NCI-H345 treated with DMSO at 0.1 percent for 48 hours (cell line): ENCODE measurements at regions not wholly inside any gene's neighbourhood (a gene's known extent, or its start where the extent isn't known, plus 50 kb on each side); places are given as distances from the start of the nearest gene placed in this dataset.
"Not testable (repeated sequence)": the region's sequence is repeated elsewhere in the genome, so short reads cannot be mapped to it uniquely, and the experiment has no call there.

Source experiments
- DNase-seq: peaks from one replicate; lab custom pipeline; 2025; ENCODE audit not compliant: unreplicated experiment; lab: John Stamatoyannopoulos, UW

DNA sequence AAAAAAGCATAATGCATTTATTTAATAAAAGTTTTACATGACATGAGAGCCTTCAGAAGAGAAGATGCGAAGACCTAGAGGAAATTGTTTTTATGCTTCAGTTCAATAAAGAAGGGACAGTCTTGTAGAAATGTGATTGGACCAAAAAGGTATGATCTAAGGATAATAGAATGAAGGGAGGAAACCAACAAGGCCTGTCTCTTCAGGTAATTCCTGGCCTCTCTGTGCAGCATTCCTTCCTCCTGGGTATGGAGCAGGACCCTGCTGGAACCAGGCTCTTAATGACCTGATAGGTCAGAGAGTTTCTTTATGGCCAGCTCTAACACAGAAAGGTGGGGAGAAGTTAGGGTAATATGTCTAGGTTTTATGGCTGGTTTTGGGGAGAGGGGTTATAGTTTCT, 162.8 kb upstream of the HEY2 start:
- no peak for DNase-seq

DNA sequence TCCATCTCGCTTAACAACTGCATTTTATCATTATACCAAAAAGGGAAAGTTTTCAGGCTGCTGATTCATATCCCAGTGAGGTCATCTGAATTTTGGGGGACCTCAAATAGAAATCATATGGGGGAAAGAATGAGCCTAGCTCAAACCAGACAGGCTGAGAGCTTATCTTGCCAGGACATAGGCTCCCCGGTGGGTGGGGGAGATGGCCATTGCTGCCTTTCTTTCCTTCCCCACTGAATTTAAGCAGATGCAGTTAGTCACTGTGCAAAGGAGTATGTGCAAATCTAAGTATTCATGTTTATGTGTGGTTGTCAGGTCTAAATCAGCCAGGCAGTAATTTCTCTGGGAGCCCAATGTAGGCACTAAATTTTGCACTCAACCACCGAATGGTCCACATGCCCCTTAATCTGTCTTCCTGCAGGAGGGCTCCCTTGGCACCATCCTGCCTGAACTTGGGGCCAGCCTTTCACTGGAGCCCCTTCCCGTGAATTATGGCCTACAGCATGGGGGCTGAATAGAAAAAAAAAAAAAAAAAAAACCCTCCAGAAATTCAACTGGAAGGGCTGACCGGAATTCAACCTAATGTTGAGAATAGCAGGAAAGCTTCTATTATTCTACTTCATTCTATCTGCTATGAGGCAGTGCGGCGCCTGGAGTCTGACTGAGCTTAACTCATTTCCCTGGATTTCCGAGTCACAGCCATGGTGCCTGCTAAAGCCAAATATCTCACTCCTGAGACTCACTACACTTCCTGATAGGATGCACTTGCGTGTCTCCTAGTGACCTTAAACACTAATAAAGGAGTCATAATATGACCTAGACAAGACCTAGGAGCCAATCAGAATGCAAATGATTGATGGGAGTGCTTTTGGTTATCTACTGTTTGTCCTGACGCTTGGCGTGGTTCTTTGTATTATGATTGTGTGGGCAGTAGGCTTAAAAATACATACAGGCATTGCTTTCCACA, 161.5 kb upstream of the HEY2 start:
- no peak for DNase-seq

DNA sequence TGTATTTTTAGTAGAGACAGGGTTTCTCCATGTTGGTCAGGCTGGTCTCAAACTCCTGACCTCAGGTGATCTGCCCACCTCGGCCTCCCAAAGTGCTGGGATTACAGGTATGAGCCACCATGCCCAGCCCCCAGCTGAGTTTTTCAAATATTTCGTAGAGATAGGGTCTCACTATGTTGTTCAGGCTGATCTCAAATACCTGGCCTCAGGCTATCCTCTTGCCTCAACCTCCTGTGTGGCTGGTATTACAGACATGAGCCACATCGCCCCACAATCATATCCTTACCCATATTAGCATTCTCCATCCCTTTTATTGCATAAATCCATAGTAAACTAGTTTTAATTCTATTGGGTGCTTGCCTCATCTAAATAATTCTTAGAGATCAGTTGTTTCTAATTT, 157.6 kb upstream of the HEY2 start:
- DNase-seq, result not testable (repeated sequence)

DNA sequence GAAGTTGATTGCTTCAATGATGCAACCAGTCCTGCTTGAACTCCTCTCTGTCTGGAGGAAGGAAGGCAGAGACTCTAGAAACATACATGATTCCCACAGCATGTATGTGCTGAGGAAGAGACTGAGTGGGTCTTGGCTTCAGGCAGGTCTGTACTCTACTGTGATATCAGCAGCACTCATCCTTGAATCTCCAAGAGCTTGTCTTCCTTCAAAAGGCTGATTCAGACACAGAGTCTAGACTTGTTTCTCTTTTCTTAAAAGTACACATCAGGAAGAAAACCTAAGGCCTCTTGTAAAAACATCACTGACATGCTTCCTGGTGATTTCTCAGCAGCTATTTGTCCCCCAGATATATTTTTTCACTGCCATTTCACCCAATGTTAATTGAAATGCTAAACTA, 155.7 kb upstream of the HEY2 start:
- DNase-seq, result no peak

DNA sequence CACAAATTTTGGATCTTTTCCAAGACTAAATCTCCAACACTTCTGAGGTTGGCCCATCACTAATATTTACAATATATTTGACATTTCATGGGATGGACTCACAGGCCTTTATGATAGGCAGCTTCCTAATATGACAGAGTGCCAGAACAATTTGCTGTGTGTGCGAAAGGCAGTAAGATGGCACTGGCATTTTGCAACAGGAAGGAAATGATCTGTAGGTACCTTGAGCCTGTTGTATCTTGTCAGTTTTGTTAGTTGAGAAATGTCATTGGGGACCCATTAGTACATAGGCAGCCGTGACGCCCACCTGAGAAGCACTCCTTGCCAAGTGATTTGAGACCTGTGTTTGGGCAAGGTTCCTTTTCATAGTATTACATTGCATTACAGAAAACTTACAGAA, 153.4 kb upstream of the HEY2 start:
- DNase-seq, result no peak

DNA sequence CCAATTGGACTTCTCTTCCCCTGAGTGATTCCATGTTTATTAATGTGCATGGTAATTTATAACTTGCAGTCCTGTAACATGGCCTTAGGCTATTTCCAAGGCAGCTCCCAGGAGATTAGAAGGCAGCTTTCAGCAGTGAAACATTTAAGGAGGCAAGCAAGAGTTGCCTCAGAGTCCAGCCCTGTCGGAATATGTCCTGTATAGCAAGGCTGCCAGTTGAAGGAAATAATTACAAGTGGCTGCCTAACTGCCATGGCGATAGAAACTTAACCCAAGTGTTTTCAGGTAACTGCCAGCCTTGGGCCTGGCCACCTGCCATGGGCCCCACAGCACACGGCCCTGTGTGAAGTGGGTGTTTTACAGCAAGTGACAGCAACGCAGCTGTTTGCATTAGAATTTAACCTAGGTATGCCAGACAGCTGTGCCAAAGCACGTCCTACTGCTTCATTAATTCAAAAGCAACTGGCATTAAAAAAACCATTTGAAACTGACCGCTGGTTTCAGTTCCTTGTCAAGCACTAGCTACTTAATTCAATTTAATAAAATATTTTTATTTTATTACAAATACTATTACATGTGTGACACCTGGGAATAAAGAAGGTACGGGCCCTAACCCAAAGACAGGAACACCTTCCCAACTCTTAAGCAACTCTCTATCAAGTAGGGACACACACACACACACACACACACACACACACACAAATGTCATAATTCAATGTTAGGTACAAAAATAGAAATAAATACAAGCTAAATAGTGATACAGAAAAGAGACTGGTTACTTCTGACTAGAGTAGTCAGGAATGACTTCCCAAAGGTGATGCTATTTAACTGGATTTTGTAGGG, 151.8 kb upstream of the HEY2 start:
- DNase-seq, result peak; percentile 60

DNA sequence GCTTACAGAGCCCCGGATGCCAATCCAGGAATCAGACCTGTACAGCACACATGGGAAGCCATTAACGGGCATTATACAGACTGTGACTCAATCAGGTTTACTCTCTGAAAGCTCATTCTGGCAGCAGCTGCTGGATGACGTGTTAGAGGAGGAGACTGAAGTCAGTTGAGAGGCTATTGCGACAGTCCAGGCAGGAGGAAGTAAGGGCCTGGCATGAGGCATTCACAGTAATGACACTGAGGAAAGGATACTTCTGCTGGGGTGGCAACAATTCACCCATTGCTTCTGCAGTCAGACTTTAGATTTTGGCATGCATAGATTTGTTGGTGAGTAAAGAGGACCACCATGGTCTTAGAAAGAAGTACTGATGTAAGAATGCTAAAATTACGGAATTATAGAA, 151.0 kb upstream of the HEY2 start:
- DNase-seq, result no peak

DNA sequence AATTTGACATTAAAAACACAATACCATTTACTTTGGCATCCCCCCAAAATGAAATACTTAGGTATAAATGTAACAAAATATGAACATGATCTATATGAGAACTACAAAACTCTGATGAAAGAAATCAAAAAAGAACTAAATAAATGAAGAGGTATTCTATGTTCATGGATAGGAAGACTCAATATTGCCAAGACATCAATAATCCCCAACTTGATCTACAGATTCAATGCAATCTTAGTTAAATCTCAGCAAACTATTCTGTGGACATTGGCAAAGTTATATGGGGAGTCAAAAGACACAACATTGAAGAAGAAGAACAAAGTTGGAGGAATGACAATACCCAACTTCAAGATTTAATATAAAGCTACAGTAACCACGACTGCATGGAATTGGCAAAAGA, 145.2 kb upstream of the HEY2 start:
- no peak for DNase-seq

DNA sequence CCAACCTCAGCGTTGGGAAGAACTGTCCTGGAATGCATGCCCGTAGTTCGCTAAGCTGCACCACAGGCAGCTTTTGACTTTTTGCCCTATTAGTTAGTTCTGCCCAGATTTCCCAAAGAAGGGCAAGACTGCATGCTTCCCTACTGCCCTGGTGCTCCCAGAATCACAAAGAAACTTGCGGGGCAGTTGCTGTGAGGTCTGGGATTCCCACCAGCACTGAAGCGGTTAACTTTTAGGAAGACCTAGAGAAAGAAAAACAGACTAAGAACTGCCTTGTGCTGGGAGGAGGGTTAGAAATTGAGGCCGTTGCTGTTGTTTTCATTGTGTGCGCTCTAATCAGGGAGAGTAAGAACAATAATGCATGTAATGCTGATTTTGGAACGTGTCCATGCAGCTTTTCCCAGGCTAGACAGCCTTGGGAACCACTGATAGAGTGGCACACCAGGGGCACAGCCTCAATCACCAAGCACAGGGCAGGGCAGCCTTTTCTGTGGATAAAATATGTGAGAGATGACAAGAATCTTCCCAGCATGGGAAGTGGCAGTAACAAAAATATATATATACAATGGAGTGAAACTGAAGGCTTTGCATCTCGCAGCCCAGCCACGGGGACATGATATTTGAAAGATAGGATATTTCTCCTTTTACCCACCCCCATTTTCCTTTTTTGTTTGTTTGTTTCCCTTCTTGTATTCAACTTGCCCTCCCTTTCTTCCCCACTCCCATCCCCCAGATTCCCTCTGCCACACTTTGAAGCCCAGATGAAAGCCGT, 137.7 kb upstream of the HEY2 start:
- DNase-seq, result peak; percentile 43

DNA sequence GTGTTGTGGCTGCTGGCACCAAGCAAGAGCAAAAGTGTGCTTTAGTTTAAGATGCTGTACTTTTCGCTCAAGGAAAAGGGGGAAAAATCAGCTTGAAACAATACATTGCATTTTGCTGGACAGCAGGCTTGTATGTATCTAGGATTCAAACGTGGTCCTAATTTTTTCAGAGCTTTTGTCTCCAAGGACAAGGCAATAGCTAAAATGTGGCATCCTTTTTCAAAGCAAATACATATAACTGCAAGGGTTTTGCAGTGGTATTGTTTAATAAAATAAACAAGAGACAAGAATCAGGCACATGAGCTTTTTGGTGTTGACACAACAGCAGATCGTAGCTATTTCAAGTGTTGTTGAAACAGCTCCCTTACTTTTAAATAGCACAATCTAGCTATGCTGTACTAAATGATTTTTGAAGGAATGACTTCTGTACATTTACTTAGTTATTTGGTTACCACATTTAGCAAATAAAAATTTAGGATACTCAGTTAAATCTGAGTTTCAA, 137.0 kb upstream of the HEY2 start:
- DNase-seq, result peak; percentile 47

DNA sequence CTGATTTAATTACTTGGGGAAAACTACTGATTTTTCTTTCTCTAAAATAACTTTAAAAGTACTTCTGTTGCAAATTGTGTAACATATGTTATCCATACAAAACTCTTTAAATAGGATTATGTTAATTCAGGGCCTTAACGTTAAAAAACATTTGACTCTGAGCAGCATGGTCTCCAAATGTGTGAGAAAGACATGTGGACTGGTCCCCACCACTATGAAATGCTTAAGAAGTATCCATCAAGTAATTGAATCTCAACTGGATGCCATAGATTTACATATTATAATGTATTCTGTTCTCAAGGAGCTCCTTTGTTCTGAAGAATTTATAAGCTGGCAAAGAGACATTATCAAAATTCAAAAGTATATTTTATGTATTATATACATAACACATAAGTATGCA, 130.8 kb upstream of the HEY2 start:
- no peak for DNase-seq

DNA sequence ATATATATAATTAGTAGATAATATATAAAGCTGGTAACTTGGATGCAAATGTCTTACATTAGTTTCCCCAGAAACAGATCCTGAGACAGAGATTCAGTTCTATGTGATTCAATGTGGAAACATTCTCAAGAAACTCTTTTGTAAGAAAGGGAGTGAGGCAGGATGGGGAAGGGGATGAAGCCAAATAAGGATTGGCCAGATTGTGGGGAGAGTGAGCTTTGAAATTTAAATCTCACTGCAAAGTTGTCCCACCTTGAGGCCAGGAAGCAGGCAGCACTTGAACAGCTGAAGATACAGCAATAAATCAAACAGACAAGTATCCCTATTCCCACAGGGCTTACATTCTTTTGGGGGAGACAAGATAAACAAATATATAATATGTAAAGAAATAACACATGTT, 126.3 kb upstream of the HEY2 start:
- no peak for DNase-seq

DNA sequence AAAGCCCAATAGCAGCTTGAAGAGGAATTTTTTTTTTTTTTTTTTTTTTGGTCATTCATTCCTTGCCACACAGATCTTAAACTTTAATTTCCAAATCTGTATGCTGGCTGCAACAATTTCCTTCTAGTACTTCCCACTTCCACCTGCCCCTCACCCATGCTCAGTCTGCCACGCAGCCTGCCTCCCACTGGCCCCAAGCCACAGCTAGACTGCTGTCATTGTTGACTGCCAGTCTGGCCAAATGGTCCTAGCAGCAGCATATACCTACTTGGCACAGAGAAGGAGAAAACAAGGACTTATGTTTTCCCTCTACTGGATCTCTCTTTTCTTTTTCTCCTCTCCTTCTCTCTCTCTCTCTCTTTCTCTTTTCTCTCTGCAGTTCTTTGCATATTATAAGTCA, 118.3 kb upstream of the HEY2 start:
- DNase-seq, result no peak

DNA sequence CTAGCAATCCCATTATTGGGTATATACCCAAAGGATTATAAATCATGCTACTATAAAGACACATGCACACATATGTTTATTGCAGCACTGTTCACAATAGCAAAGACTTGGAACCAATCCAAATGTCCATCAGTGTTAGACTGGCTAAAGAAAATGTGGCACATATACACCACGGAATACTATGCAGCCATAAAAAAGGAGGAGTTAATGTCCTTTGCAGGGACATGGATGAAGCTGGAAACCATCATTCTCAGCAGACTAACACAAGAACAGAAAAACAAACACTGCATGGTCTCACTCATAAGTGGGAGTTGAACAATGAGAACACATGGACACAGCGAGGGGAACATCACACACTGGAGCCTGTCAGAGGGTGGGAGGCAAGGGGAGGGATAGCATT, 113.4 kb upstream of the HEY2 start:
- DNase-seq, result not testable (repeated sequence)

DNA sequence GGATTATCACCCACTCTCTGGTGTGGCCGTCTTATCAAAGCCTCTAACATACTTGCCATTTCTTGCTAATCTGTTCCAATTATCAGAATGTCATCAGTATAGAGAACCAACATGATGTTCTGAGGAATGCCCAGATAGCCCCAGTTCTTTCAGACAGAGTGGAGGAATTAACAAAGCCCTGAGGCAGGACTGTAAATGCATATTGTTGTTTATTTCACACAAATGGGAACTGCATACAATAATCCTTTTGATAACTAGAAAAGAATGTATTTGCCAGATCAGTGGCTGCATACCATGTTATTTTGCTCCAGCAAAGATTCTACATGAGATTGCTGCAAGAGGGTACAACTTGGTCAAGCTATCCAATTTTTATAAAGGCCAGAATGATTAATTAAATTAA, 112.8 kb upstream of the HEY2 start:
- no peak for DNase-seq

DNA sequence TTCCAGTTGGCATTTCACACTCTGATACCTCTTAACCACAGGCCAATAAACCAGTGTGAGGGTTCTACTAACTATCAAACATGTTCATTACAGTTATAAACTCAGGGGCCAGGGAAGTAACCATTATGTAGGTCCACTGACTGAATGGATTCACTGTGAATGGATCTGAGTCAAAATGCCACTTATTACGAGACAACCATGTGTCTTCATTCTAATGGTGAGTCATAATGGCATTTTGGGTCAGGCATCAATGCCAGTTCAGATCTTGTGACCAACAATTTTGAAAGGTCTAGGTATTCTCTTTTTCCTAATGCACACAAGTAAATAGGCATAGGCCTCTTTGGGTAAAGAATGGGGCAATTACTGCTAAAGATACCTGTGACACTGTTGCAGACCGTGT, 112.2 kb upstream of the HEY2 start:
- no peak for DNase-seq

DNA sequence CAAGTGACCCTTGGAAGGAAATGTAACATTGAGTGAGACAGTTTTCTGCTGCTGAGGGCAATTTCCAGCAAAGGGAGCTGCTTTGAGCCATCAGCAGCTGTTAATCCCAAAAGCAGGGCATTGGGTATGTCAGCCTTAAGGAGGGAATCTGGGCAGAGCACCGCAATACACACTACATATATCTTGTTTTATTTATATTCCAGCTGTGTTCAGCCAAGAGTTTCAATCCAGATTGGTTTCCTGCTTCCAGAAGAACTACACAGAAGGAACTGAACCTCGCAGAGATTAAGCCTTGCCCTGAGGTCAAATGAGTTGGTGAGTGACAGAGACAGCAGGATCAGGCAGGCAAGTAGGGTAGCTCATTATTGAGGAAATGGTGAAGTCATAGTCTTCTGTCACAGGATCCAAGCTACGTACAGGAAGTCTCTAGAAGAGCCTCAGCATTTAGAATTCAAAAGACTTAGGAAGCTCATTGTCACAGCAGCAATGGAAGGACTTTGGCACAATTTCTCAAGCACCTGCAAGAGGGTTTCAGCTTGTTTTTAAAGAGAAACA, 109.9 kb upstream of the HEY2 start:
- DNase-seq, result no peak

DNA sequence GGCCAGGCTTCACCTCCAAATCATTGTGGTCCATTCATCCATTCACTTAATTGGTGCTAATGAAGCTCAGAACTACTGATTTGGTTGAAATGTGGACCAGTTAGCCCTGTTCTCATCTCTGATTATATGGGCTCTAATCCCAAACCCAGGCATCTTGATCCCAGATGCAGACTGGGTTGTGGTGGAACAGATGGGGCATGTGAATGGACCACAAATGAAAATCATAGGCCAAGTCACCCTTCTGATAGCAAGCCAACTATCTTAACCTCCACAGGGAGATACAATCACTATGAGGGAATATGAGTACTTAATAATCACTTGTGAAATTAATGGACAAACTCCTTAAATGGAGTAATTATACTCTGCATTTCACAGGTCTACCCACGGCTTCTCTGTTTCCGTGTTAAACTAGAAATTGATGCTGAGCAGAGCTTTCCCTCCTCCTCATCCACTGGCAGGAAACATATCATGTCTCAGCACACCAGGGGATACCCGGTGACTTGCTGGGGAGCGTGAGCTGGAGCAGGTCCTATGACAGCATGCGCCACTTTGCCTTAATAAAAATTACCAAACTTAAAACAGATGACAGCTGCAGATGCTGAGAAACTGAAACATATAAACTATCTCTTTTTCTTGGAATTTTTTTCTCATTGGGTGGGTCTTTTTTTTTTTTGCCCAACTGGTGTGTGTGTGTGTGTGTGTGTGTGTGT, 108.8 kb upstream of the HEY2 start:
- no peak for DNase-seq

DNA sequence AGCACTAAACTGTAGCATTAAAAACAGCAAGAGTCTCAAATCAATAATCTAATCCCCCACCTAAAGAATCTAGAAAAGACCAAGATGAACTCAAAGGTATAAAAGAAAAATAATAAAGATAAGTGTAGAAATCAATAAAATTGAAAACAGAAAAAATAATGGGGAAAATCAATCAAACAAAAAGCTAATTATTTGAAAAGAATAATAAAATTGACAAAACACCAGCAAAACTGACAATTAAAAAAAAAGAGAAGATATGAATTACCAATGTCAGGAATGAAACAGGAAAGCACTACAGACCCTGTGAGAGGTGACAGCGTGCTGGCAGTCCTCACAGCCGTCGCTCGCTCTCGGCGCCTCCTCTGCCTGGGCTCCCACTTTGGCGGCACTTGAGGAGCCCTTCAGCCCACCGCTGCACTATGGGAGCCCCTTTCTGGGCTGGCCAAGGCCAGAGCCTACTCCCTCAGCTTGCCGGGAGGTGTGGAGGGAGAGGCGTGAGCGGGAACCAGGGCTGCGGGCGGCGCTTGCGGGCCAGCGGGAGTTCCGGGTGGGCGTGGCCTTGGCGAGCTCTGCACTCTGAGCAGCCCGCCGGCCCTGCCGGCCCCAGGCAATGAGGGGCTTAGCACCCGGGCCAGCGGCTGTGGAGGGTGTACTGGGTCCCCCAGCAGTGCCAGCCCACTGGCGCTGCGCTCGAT, 105.3 kb upstream of the HEY2 start:
- not testable (repeated sequence) for DNase-seq

DNA sequence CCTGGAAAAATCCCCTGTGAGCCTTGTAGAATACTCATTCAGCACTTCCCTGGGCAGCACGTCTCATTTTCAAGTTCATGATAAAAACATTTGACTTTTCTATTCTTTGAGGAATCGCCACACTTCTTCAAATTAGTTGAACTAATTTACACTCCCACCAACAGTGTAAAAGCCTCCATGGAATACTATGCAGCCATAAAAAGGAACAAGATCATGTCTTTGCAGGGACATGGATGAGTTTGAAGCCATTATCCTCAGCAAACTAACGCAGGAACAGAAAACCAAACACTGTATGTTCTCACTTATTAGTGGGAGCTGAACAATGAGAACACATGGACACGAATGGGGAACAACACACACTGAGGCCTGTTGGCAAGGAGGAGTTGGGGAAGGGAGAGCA, 102.0 kb upstream of the HEY2 start:
- no peak for DNase-seq
